OCI-LY3 (cell line): ENCODE measurements at regions not wholly inside any gene's neighbourhood (a gene's known extent, or its start where the extent isn't known, plus 50 kb on each side); places are given as distances from the start of the nearest gene placed in this dataset.

Experiments
- CTCF ChIP-seq: fragments of 200-600, 300-600 bp; sonication (generic); IDR thresholded peaks from 2 replicates; pipeline ENCODE4 v1.5.1; 2014; ENCODE audit warnings: antibody characterized with exemption, low read length, low read depth
- EZH2phosphoT487 ChIP-seq: fragments of 200-600 bp; shearing (Covaris generic); IDR thresholded peaks from 2 replicates; pipeline ENCODE4 v1.6.1; 2018; ENCODE audit warnings: antibody characterized with exemption, mixed run types, low read depth

DNA sequence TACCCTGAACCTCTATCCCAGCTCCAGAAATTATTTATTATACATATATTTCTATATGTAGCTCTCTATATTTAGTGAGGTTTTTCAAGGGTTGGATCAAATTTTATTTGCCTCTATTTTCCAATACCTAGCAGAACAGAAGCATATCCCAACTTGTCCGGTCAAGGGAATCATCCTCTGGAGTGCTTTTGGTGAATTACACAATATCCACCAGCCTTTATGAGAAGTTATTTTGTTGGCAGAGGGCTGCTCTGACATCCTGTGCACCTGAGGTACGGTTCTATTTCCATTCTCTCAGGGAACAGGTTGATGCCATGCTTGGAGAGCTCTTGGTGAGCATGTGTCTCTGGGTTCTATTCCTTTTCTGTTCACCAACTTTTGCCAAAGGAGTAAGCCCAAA, 1056.4 kb downstream of the GALC start:
- TF ChIP-seq CTCF (no peak), EZH2phosphoT487 (no peak)
